Progenitor cell of endocrine pancreas (in vitro differentiated cells): ENCODE measurements at regions not wholly inside any gene's neighbourhood (a gene's known extent, or its start where the extent isn't known, plus 50 kb on each side); places are given as distances from the start of the nearest gene placed in this dataset.

Experiments
- DNase-seq: peaks from one replicate; pipeline ENCODE4 v3.0.0; 2021; ENCODE audit warnings: low spot score; ENCODE audit not compliant: unreplicated experiment
- H3K27ac Mint-ChIP-seq: 2 replicates; pipeline ENCODE4 v1.8.0; 2021; ENCODE audit warnings: mild to moderate bottlenecking, moderate library complexity, mixed read lengths
- H3K27me3 Mint-ChIP-seq: 2 replicates; pipeline ENCODE4 v1.8.0; 2021; ENCODE audit warnings: mixed read lengths
- H3K36me3 Mint-ChIP-seq: 2 replicates; pipeline ENCODE4 v1.8.0; 2022; ENCODE audit warnings: mixed read lengths; ENCODE audit not compliant: insufficient read depth
- H3K4me1 Mint-ChIP-seq: 2 replicates; pipeline ENCODE4 v1.8.0; 2021; ENCODE audit warnings: low read depth, mixed read lengths
- H3K4me3 Mint-ChIP-seq: 2 replicates; pipeline ENCODE4 v1.8.0; 2021; ENCODE audit warnings: low read depth, mild to moderate bottlenecking, moderate library complexity, mixed read lengths
- H3K9me3 Mint-ChIP-seq: 2 replicates; pipeline ENCODE4 v1.8.0; 2021; ENCODE audit warnings: low read depth, mixed read lengths
- TF ChIP-seq, protein P1 (sequence below): fragments of 200-600 bp; sonication (generic); IDR thresholded peaks from one replicate; pipeline ENCODE4 v1.5.0; 2021; ENCODE audit warnings: antibody characterized with exemption, mild to moderate bottlenecking; ENCODE audit not compliant: unreplicated experiment

DNA sequence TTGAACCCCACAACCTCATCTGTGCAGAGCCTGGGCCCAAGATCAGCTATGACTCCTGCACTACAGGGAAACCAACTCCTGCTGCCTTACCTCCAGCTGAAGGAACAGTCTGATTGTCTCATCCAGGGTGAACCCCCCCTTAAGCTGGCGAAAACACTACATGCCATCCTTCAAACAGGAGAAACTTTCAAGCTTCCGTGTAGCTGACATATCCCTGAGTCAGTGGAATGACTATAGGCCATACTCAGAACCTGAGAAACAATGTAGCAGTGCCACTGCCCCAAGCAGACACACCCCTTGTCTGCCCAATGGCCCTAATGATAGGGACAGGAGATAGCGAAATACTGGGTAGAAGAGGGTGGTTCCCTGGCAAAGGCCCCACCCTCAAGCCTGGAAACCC lies 213.6 kb upstream of the PGRMC2 start:
- TF ChIP-seq, protein P1, sequence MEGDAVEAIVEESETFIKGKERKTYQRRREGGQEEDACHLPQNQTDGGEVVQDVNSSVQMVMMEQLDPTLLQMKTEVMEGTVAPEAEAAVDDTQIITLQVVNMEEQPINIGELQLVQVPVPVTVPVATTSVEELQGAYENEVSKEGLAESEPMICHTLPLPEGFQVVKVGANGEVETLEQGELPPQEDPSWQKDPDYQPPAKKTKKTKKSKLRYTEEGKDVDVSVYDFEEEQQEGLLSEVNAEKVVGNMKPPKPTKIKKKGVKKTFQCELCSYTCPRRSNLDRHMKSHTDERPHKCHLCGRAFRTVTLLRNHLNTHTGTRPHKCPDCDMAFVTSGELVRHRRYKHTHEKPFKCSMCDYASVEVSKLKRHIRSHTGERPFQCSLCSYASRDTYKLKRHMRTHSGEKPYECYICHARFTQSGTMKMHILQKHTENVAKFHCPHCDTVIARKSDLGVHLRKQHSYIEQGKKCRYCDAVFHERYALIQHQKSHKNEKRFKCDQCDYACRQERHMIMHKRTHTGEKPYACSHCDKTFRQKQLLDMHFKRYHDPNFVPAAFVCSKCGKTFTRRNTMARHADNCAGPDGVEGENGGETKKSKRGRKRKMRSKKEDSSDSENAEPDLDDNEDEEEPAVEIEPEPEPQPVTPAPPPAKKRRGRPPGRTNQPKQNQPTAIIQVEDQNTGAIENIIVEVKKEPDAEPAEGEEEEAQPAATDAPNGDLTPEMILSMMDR, result no peak
- Mint-ChIP-seq H3K9me3 (peaks cover 41% of the 10 kb centered on the region), H3K27me3 (no peaks in the 10 kb centered on the region), H3K4me3 (no peak overlapping the region), H3K27ac (no peak overlapping the region), H3K36me3 (no peaks in the 10 kb centered on the region), H3K4me1 (no peaks in the 10 kb centered on the region)
- no peak for DNase-seq

DNA sequence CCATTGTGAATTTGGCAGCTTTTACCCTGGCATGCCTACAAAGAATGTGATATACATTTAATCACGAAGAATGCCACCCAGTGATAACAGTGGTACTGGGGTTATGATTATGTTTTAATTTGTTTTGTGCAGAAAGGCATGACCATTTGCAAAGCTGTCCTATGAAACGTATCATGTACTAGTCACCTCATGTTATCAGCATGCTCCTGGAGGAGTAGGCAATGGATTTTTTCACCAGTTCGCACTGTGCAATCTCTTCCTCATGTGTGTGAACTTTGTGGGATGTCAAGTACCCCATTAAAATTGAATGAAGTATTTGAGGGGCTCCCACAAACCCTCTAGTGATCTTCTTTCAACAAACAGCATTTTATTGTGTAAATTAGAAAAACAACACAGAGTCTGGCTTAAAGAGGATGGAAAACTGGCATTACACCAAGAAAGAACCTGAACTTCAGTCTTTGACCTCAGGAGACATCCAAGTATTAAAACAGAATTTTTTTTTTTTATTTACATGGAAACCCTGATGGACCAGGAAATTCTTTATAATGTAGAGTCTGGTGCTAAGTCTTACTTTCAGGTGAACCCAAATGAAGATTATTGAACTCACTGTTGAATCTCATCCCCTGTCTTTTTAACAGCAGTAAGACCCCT lies 200.6 kb upstream of the PGRMC2 start:
- no peak for DNase-seq
- Mint-ChIP-seq H3K4me3 (no peak overlapping the region), H3K9me3 (peaks cover 12% of the 10 kb centered on the region), H3K4me1 (no peaks in the 10 kb centered on the region), H3K27me3 (no peaks in the 10 kb centered on the region), H3K36me3 (no peaks in the 10 kb centered on the region), H3K27ac (no peak overlapping the region)
- TF ChIP-seq, protein P1, result no peak

DNA sequence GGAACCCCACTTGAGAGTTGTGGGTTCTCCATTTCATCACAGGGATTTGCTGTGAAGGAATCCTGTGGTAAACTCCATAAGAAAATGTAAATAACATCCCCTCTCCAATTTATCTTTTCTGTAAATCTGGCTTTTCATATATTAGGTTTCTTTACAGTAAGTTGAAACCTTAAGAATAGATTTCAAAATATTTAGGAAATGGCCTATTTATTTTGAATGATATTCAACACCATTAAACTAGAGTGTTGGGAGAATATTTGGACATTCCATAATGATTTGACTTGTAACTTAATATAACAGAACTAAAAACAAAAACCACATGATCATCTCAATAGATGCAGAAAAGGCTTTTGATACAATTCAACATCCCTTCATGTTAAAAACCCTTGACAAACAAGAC lies 197.3 kb upstream of the PGRMC2 start:
- H3K4me3 Mint-ChIP-seq, result no peak overlapping the region
- no peak for DNase-seq
- peaks cover 9% of the 10 kb centered on the region for H3K9me3 Mint-ChIP-seq
- no peak overlapping the region for H3K27ac Mint-ChIP-seq
- H3K4me1 Mint-ChIP-seq, result no peaks in the 10 kb centered on the region
- no peaks in the 10 kb centered on the region for H3K36me3 Mint-ChIP-seq
- TF ChIP-seq, protein P1, result no peak
- no peaks in the 10 kb centered on the region for H3K27me3 Mint-ChIP-seq

DNA sequence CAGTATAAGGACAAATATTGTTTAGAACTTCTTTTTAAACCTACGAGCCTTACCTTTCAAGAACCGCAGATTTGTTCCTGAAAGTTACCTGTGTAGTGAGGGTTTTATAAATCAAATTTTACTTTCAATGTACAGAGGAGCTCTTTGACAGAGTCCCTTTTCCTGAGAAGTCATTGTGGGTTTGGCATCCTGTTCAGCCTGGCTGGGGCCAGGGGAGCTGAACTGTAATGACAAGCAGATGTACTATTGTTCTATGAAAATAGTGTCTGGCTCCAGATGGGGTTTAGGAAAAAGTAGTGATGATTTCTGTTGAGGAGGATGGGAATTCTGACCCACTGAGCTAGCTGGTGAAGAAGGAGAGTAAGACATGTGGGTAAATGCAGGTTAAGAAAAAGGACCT lies 196.2 kb upstream of the PGRMC2 start:
- Mint-ChIP-seq H3K36me3 (no peaks in the 10 kb centered on the region), H3K4me1 (no peaks in the 10 kb centered on the region), H3K4me3 (no peak overlapping the region)

DNA sequence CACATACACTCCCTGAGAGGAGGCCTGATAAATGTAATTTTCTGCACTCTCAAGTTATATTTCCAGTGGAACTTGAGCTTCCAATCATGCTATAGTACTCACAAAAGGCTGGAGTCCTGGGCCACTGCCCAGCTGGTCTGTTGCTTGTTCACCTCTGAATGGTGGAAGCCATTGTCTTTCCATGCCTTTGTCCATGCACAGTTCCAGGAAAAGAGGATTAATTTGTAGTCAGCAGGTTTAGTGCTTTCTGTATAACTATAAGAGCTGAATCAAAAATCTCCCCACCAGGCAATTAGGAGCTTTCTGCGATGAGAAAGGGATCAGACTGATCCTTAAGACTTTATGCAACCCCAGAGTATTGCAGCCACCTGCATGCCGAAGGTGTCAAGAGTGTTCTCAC lies 195.4 kb upstream of the PGRMC2 start:
- DNase-seq, result no peak
- Mint-ChIP-seq H3K27me3 (no peaks in the 10 kb centered on the region), H3K27ac (no peak overlapping the region), H3K4me3 (no peak overlapping the region), H3K4me1 (no peaks in the 10 kb centered on the region), H3K9me3 (peaks cover 9% of the 10 kb centered on the region), H3K36me3 (no peaks in the 10 kb centered on the region)
- TF ChIP-seq, protein P1, result no peak

More for the DNA sequence above, 196.2 kb upstream of the PGRMC2 start:
- no peak for DNase-seq
- TF ChIP-seq, protein P1, result no peak
- Mint-ChIP-seq H3K27ac (no peak overlapping the region), H3K9me3 (peaks cover 9% of the 10 kb centered on the region), H3K27me3 (no peaks in the 10 kb centered on the region)
